ENCODE measurements at regions not wholly inside any gene's neighbourhood (a gene's known extent, or its start where the extent isn't known, plus 50 kb on each side); places are given as distances from the start of the nearest gene placed in this dataset.
A peak's percentile ranks its signal among the peaks of the same experiment; 100 is the strongest.
"Not testable (repeated sequence)": the region's sequence is repeated elsewhere in the genome, so short reads cannot be mapped to it uniquely, and the experiment has no call there.

DNA sequence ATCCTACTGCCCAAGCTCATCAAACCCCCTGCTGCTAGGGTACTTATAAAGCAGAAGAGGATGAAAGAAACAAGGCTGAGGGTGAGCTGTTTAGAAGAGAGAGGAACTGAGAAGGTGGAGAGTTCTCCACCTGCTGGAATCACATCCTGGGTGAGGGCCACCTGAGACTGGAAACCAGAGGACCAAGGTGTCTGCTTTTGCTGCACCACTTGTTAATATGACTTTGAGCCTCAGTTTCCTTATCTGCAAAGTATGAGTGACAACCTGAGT lies 203.2 kb upstream of the SSTR1 start:
- CTCF ChIA-PET, result no interaction called here
- Histone ChIP-seq H3K4me3 (ENCODE audit: low read depth, low read length) (no peak overlapping the region), H3K9me3 (ENCODE audit: control insufficient read depth, insufficient read depth, low read depth, low read length) (no peaks in the 10 kb centered on the region), H3K4me1 (ENCODE audit: control insufficient read depth, insufficient read depth, low read length) (no peaks in the 10 kb centered on the region), H3K36me3 (ENCODE audit: control insufficient read depth in 2 of 2, insufficient read depth in 1 of 2, low read length in 2 of 2) (no peaks in the 10 kb centered on the region), H3K27ac (ENCODE audit: extremely low read depth, low read depth, low read length) (no peak overlapping the region)
- TF ChIP-seq OSR2 (tag by site-specific recombination; IDR thresholded peaks at IDR 0.05) (no peak), MYNN (tag by site-specific recombination; IDR thresholded peaks at IDR 0.05; ENCODE audit: borderline replicate concordance) (no peak), KLF1 (tag by site-specific recombination; IDR thresholded peaks at IDR 0.05) (no peak), GLIS2 (tag by site-specific recombination; IDR thresholded peaks at IDR 0.05) (no peak), ZNF548 (tag by site-specific recombination; IDR thresholded peaks at IDR 0.05) (no peak), ZNF596 (tag by site-specific recombination; IDR thresholded peaks at IDR 0.05) (no peak), ZNF214 (tag by site-specific recombination; IDR thresholded peaks at IDR 0.05; ENCODE audit: borderline replicate concordance) (no peak)
- TF ChIP-seq, protein P1, sequence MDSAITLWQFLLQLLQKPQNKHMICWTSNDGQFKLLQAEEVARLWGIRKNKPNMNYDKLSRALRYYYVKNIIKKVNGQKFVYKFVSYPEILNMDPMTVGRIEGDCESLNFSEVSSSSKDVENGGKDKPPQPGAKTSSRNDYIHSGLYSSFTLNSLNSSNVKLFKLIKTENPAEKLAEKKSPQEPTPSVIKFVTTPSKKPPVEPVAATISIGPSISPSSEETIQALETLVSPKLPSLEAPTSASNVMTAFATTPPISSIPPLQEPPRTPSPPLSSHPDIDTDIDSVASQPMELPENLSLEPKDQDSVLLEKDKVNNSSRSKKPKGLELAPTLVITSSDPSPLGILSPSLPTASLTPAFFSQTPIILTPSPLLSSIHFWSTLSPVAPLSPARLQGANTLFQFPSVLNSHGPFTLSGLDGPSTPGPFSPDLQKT (IDR thresholded peaks at IDR 0.05; ENCODE audit: borderline replicate concordance, low read depth, low read length), result no peak
- TF ChIP-seq, protein P2, sequence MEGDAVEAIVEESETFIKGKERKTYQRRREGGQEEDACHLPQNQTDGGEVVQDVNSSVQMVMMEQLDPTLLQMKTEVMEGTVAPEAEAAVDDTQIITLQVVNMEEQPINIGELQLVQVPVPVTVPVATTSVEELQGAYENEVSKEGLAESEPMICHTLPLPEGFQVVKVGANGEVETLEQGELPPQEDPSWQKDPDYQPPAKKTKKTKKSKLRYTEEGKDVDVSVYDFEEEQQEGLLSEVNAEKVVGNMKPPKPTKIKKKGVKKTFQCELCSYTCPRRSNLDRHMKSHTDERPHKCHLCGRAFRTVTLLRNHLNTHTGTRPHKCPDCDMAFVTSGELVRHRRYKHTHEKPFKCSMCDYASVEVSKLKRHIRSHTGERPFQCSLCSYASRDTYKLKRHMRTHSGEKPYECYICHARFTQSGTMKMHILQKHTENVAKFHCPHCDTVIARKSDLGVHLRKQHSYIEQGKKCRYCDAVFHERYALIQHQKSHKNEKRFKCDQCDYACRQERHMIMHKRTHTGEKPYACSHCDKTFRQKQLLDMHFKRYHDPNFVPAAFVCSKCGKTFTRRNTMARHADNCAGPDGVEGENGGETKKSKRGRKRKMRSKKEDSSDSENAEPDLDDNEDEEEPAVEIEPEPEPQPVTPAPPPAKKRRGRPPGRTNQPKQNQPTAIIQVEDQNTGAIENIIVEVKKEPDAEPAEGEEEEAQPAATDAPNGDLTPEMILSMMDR (tag by site-specific recombination; IDR thresholded peaks at IDR 0.05), result no peak
- TF ChIP-seq, protein P3, sequence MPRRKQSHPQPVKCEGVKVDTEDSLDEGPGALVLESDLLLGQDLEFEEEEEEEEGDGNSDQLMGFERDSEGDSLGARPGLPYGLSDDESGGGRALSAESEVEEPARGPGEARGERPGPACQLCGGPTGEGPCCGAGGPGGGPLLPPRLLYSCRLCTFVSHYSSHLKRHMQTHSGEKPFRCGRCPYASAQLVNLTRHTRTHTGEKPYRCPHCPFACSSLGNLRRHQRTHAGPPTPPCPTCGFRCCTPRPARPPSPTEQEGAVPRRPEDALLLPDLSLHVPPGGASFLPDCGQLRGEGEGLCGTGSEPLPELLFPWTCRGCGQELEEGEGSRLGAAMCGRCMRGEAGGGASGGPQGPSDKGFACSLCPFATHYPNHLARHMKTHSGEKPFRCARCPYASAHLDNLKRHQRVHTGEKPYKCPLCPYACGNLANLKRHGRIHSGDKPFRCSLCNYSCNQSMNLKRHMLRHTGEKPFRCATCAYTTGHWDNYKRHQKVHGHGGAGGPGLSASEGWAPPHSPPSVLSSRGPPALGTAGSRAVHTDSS (tag by site-specific recombination; IDR thresholded peaks at IDR 0.05), result no peak
- TF ChIP-seq, protein P4, sequence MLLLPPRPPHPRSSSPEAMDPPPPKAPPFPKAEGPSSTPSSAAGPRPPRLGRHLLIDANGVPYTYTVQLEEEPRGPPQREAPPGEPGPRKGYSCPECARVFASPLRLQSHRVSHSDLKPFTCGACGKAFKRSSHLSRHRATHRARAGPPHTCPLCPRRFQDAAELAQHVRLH (tag by site-specific recombination; IDR thresholded peaks at IDR 0.05), result no peak
- POLR2A ChIA-PET, result no interaction called here

DNA sequence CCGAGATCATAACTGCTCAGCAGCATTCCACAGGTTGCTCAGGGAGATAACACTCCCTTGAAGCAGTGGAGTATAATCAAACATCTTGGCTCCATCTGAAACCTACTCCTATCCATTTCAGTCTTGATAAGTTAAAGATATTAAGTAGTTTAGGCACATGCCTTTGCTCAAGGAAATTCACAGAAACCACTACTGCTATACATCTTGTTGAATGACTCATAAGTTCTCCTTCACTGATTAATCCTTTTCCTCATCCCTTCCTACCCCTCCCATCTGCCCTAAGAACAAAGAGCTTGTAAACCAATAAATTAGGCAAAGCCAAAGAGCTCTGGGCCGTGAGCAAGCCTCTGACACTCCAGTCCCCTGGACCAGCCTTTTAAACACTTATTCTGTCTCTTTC lies 196.5 kb upstream of the SSTR1 start:
- CTCF ChIA-PET; H3K4me1 ChIP-seq (ENCODE audit: control insufficient read depth, insufficient read depth, low read length): not testable (repeated sequence)
- 0 out of 2 replicates have a peak, but pooled peaks have one; percentile 15 for TF ChIP-seq SCRT2 (tag by site-specific recombination; IDR thresholded peaks at IDR 0.05)

DNA sequence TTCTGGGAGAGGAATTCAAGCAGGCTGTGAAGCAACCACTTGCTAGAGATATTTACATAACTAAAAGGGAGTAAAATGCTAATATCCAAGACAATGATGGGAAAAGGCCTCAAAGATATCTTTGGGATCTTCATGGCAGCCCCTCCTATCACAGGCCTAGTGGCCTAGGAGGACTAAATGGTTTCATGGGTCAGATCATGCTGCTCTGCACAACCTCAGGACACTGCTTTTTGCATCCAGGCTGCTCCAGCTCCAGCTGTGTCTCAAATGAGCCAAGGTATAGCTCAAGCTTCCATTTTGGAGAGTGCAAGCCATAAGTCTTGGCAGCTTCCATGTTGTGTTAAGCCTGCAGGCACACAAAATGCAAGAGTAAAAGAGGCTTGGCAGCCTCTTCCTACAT lies 195.6 kb upstream of the SSTR1 start:
- ChIA-PET POLR2A (no interaction called here), CTCF (no interaction called here)
- Histone ChIP-seq H3K27ac (ENCODE audit: extremely low read depth, low read depth, low read length) (no peak overlapping the region), H3K36me3 (ENCODE audit: control insufficient read depth in 2 of 2, insufficient read depth in 1 of 2, low read length in 2 of 2) (no peaks in the 10 kb centered on the region), H3K9me3 (ENCODE audit: control insufficient read depth, insufficient read depth, low read depth, low read length) (no peaks in the 10 kb centered on the region), H3K4me3 (ENCODE audit: low read depth, low read length) (no peak overlapping the region), H3K4me1 (ENCODE audit: control insufficient read depth, insufficient read depth, low read length) (no peaks in the 10 kb centered on the region)
- no peak for TF ChIP-seq ZNF311 (tag by site-specific recombination; IDR thresholded peaks at IDR 0.05; ENCODE audit: borderline replicate concordance)
- no peak for TF ChIP-seq HOXD13 (CRISPR knock-in tag; IDR thresholded peaks at IDR 0.05; ENCODE audit: borderline replicate concordance)
- TF ChIP-seq, protein P5, sequence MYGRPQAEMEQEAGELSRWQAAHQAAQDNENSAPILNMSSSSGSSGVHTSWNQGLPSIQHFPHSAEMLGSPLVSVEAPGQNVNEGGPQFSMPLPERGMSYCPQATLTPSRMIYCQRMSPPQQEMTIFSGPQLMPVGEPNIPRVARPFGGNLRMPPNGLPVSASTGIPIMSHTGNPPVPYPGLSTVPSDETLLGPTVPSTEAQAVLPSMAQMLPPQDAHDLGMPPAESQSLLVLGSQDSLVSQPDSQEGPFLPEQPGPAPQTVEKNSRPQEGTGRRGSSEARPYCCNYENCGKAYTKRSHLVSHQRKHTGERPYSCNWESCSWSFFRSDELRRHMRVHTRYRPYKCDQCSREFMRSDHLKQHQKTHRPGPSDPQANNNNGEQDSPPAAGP (tag by site-specific recombination; IDR thresholded peaks at IDR 0.05), result no peak
- peak; percentile 84; the same call in 1 of the 2 replicates for TF ChIP-seq TRIM28 (IDR thresholded peaks at IDR 0.05; ENCODE audit: borderline replicate concordance, low read length)
- no peak for TF ChIP-seq ZNF114 (tag by site-specific recombination; IDR thresholded peaks at IDR 0.05)
- TF ChIP-seq SETDB1 (IDR thresholded peaks at IDR 0.05; ENCODE audit: insufficient read length, low read length), result peak; percentile 78
- TF ChIP-seq ZNF585B (tag by site-specific recombination; IDR thresholded peaks at IDR 0.05), result peak; percentile 90

More for the DNA sequence above, 196.5 kb upstream of the SSTR1 start:
- POLR2A ChIA-PET; H3K4me3 ChIP-seq (ENCODE audit: low read depth, low read length); H3K27ac ChIP-seq (ENCODE audit: extremely low read depth, low read depth, low read length); H3K9me3 ChIP-seq (ENCODE audit: control insufficient read depth, insufficient read depth, low read depth, low read length); H3K36me3 ChIP-seq (ENCODE audit: control insufficient read depth in 2 of 2, insufficient read depth in 1 of 2, low read length in 2 of 2): not testable (repeated sequence)
